NCI-H748 (cell line): ENCODE measurements at regions not wholly inside any gene's neighbourhood (a gene's known extent, or its start where the extent isn't known, plus 50 kb on each side); places are given as distances from the start of the nearest gene placed in this dataset.

Experiments
- DNase-seq: peaks from one replicate; lab custom pipeline; 2025; ENCODE audit not compliant: unreplicated experiment; lab: John Stamatoyannopoulos, UW

GRCh38 chr2:40783704-40784103 lies 331.8 kb upstream of the SLC8A1 start:
- DNase-seq: no peak

GRCh38 chr2:40786636-40787035 lies 334.7 kb upstream of the SLC8A1 start:
- no peak for DNase-seq

- no peak for DNase-seq
Observed at GRCh38 chr2:40797120-40797519, 345.2 kb upstream of the SLC8A1 start.

GRCh38 chr2:40803900-40804299 lies 352.0 kb upstream of the SLC8A1 start:
- DNase-seq: no peak

- DNase-seq: no peak
Observed at GRCh38 chr2:40809156-40809555, 357.3 kb upstream of the SLC8A1 start.

- DNase-seq: peak; percentile 35
Observed at GRCh38 chr2:40814616-40815015, 362.7 kb upstream of the SLC8A1 start.

- no peak for DNase-seq
Observed at GRCh38 chr2:40820319-40820718, 368.4 kb upstream of the SLC8A1 start.

- no peak for DNase-seq
Observed at GRCh38 chr2:40823478-40823877, 371.6 kb upstream of the SLC8A1 start.

- DNase-seq: no peak
Observed at GRCh38 chr2:40824278-40824677, 372.4 kb upstream of the SLC8A1 start.

GRCh38 chr2:40827392-40827791 lies 375.5 kb upstream of the SLC8A1 start:
- DNase-seq: peak; percentile 16

- DNase-seq: no peak
Observed at GRCh38 chr2:40831321-40831873, 379.5 kb upstream of the SLC8A1 start.

GRCh38 chr2:40841856-40842255 lies 390.0 kb upstream of the SLC8A1 start:
- no peak for DNase-seq

- peak; percentile 62 for DNase-seq
Observed at GRCh38 chr2:40844353-40845277, 392.7 kb upstream of the SLC8A1 start.

GRCh38 chr2:40851661-40852060 lies 399.8 kb upstream of the SLC8A1 start:
- DNase-seq: no peak

GRCh38 chr2:40859617-40860016 lies 407.7 kb upstream of the SLC8A1 start:
- no peak for DNase-seq

- DNase-seq: no peak
Observed at GRCh38 chr2:40867829-40868228, 415.9 kb upstream of the SLC8A1 start.

- DNase-seq: no peak
Observed at GRCh38 chr2:40872580-40872979, 420.7 kb upstream of the SLC8A1 start.

- DNase-seq: no peak
Observed at GRCh38 chr2:40874380-40874779, 422.5 kb upstream of the SLC8A1 start.

- DNase-seq: no peak
Observed at GRCh38 chr2:40877734-40878288, 425.9 kb upstream of the SLC8A1 start.

- no peak for DNase-seq
Observed at GRCh38 chr2:40879305-40879704, 427.4 kb upstream of the SLC8A1 start.

GRCh38 chr2:40886100-40886499 lies 434.2 kb upstream of the SLC8A1 start:
- no peak for DNase-seq

- DNase-seq: peak; percentile 24
Observed at GRCh38 chr2:40886655-40887054, 434.8 kb upstream of the SLC8A1 start.
